Lung (tissue), 11 donors: ENCODE measurements at regions not wholly inside any gene's neighbourhood (a gene's known extent, or its start where the extent isn't known, plus 50 kb on each side); places are given as distances from the start of the nearest gene placed in this dataset.

Experiments
- ATAC-seq: fragments of 200-7000 bp; cut with Tn5 transposase; one replicate; pipeline ENCODE4 v1.9.1; 2020; ENCODE audit warnings: moderate number of reproducible peaks; ENCODE audit not compliant: insufficient read depth, low FRiP score
- DNase-seq, 3 donors: peaks; one replicate each; pipeline ENCODE4 v3.0.0-alpha.2; 2013 to 2017
- H3K27ac ChIP-seq, 2 donors: one replicate each; pipeline ENCODE4 v1.5.1; 2013; ENCODE audit warnings: mild to moderate bottlenecking in 2 of 2, moderate library complexity in 2 of 2, control low read depth in 1 of 2, inconsistent platforms in 1 of 2, low read depth in 1 of 2, low read length in 1 of 2
- H3K27me3 ChIP-seq, 3 donors: one replicate each; pipeline ENCODE4 v1.5.1; 2013; ENCODE audit warnings: low read length in 2 of 3; ENCODE audit not compliant: control insufficient read depth in 3 of 3, insufficient read depth in 3 of 3
- H3K36me3 ChIP-seq, 4 donors: one replicate each; pipeline ENCODE4 v1.5.1; 2013; ENCODE audit warnings: low read length in 4 of 4, mild to moderate bottlenecking in 1 of 4, moderate library complexity in 1 of 4; ENCODE audit not compliant: control insufficient read depth in 4 of 4, insufficient read depth in 4 of 4
- H3K4me1 ChIP-seq, 5 donors: one replicate each; pipeline ENCODE4 v1.5.1; 2013; ENCODE audit warnings: low read length in 5 of 5, mild to moderate bottlenecking in 2 of 5, moderate library complexity in 1 of 5; ENCODE audit not compliant: control insufficient read depth in 5 of 5, insufficient read depth in 5 of 5
- H3K4me3 ChIP-seq: one replicate; pipeline ENCODE4 v1.5.1; 2013; ENCODE audit warnings: mild to moderate bottlenecking, control low read depth, moderate library complexity
- H3K9ac ChIP-seq, 2 donors: one replicate each; pipeline ENCODE4 v1.5.1; 2013; ENCODE audit warnings: low read length in 2 of 2, control low read depth in 1 of 2; ENCODE audit not compliant: insufficient read depth in 1 of 2
- H3K9me3 ChIP-seq, 4 donors: one replicate each; pipeline ENCODE4 v1.5.1; 2013; ENCODE audit warnings: low read length in 3 of 4, mild to moderate bottlenecking in 1 of 4, moderate library complexity in 1 of 4; ENCODE audit not compliant: control insufficient read depth in 4 of 4, insufficient read depth in 3 of 4
- WGBS, 2 donors: extraction: QIAGEN DNeasy Blood & Tissue Kit; methylation state at CpG; one replicate each; pipeline ENCODE4 v1.1.7; 2013; 5-methylcytosine and 5-hydroxymethylcytosine counted together
- TF ChIP-seq, protein P1 (sequence below): IDR thresholded peaks from 2 replicates; pipeline ENCODE4 v1.5.1; 2012; ENCODE audit warnings: mild to moderate bottlenecking; ENCODE audit errors: control extremely low read depth, extremely low read depth
- donor health status: control.
- donor health status: control.
- donor health status: Bipolar disorder and iron deficiency.
- donor health status: healthy.
- donor health status: DM: yes; HTN: yes; CAD: no.

DNA sequence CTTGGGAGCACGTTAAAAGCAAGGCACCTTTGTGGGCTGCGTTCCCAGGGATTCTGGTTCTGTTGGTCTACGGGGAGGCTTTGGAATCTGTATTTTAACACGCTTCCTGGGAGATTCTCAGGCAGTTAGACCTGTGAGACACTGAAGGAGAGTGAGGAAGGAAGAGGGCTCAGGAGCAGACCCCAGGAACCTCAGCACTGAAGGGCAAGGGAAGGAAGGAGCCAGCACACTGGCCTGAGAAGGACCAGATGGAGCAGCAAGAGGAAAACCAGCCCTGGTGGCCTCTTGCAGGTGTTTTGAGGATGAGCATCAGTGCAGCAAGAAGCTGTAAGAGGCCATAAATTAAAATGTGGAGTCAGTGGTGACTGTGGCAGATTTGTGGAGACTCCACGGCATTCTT lies 146.7 kb downstream of the RPLP1 start:
- ATAC-seq = no peak
- Histone ChIP-seq H3K36me3 (no peaks in the 10 kb centered on the region), H3K4me3 (no peak overlapping the region), H3K27ac (no peak overlapping the region), H3K9me3 (no peaks in the 10 kb centered on the region), H3K27me3 (no peaks in the 10 kb centered on the region), H3K4me1 (peaks cover 0 to 25% (median 11%) of the 10 kb centered on the region in 5 donors), H3K9ac (no peak overlapping the region)
- 90 to 91% methylated on average over 5 of the region's 5 CpGs for WGBS, 2 donors
- TF ChIP-seq, protein P1, sequence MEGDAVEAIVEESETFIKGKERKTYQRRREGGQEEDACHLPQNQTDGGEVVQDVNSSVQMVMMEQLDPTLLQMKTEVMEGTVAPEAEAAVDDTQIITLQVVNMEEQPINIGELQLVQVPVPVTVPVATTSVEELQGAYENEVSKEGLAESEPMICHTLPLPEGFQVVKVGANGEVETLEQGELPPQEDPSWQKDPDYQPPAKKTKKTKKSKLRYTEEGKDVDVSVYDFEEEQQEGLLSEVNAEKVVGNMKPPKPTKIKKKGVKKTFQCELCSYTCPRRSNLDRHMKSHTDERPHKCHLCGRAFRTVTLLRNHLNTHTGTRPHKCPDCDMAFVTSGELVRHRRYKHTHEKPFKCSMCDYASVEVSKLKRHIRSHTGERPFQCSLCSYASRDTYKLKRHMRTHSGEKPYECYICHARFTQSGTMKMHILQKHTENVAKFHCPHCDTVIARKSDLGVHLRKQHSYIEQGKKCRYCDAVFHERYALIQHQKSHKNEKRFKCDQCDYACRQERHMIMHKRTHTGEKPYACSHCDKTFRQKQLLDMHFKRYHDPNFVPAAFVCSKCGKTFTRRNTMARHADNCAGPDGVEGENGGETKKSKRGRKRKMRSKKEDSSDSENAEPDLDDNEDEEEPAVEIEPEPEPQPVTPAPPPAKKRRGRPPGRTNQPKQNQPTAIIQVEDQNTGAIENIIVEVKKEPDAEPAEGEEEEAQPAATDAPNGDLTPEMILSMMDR = no peak
- DNase-seq = no peak

DNA sequence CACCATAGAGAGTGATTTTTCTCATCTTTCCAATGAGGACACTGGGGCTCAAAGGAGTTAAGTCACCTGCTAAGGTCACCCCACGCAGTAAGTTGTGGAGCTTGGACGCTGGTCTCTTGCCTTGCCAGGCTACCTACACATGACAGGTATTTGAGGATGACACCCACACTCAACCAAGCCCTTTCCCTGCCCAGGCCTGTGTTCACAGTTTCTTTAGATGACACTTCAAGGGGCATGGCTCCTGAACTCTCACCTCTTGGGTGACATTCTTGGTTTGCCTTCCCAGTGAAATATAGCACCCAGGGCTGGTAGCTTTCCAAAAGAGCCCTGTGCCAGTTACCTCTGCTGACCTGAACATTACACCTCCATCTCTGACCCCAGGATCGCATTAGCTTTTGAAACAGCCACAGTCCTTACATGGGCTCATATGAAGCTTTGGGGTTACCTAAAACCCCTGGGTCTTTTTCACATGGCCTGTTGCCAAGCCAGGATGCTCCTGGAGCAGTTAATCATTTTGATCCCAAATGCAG lies 148.0 kb downstream of the RPLP1 start:
- WGBS, 2 donors = 94 to 96% methylated on average over 3 of the region's 3 CpGs
- no peak overlapping the region for H3K27ac ChIP-seq
- no peak overlapping the region for H3K9ac ChIP-seq
- no peak overlapping the region for H3K4me3 ChIP-seq
- ATAC-seq (no peak), DNase-seq (peak in 1 of 3 donors; percentile 6)
- no peaks in the 10 kb centered on the region for H3K9me3 ChIP-seq
- no peaks in the 10 kb centered on the region for H3K36me3 ChIP-seq
- H3K27me3 ChIP-seq = no peaks in the 10 kb centered on the region
- peaks cover 0 to 21% (median 0%) of the 10 kb centered on the region in 5 donors for H3K4me1 ChIP-seq
- TF ChIP-seq, protein P1 = no peak

DNA sequence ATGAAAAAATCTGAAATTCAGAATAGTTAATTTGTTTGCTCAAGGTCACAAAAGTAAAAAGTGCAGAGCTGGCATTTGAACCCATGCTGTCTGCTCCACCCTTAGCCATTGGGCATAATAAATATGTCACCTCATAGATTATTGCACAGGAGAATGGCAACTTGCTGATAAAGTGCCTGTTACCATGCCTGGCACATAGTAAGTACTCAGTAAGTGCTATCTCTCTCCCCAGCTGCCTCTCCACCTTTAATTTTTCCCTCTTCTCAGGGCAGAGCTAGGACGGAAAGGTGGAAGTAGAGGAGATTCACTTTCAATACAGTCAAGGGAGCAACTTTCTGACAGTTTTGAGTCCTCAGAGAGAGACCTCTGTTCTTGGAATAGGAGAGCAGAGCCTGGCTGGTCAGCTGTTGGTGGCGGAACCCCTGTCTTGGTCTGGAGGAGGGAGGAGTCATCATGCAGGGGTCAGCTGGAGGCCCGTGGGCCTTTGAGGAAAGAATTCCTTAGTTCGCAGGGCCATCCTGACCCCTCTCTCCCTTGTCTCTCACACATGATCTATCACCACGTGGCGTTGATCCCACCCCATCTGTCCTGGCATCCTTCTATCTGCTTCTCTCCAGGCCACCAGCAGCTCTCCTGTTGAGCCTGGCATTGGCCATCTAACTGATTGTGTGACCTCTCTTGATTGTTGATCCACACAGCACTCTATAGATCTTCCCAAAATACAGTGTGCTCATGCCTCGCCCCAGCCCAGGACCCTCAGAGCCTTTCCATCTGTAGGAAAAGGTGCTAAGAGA lies 149.3 kb downstream of the RPLP1 start:
- 82 to 88% methylated on average over 7 of the region's 7 CpGs for WGBS, 2 donors
- H3K4me1 ChIP-seq = peaks cover 0 to 9% (median 0%) of the 10 kb centered on the region in 5 donors
- no peaks in the 10 kb centered on the region for H3K9me3 ChIP-seq
- DNase-seq (peak in 1 of 3 donors; percentile 6), ATAC-seq (no peak)
- H3K27me3 ChIP-seq = no peaks in the 10 kb centered on the region
- no peak overlapping the region for H3K4me3 ChIP-seq
- no peak overlapping the region for H3K27ac ChIP-seq
- TF ChIP-seq, protein P1 = no peak
- no peak overlapping the region for H3K9ac ChIP-seq
- no peaks in the 10 kb centered on the region for H3K36me3 ChIP-seq
